Mucosa of gallbladder (tissue), 1 donor: ENCODE measurements at regions not wholly inside any gene's neighbourhood (a gene's known extent, or its start where the extent isn't known, plus 50 kb on each side); places are given as distances from the start of the nearest gene placed in this dataset.

Experiments used
- DNase-seq: peaks from one replicate; pipeline ENCODE4 v3.0.0-alpha.2; 2020; ENCODE audit warnings: low spot score
- donor health status: DM: no; HTN: no; CAD: no.

- DNase-seq = no peak
Measured at GRCh38 chr1:2970311-2971071, 50.8 kb upstream of the ACTRT2 start.

- DNase-seq = no peak
Measured at GRCh38 chr1:2971101-2971501, 50.2 kb upstream of the ACTRT2 start.
